Neural cell (in vitro differentiated cells): ENCODE measurements at regions not wholly inside any gene's neighbourhood (a gene's known extent, or its start where the extent isn't known, plus 50 kb on each side); places are given as distances from the start of the nearest gene placed in this dataset.

Experiments
- CTCF ChIP-seq: fragments of 450-650 bp; IDR thresholded peaks from 2 replicates; pipeline ENCODE4 v1.5.1; 2014; ENCODE audit warnings: antibody characterized with exemption, mild to moderate bottlenecking, moderate library complexity; ENCODE audit not compliant: poor library complexity, severe bottlenecking
- EP300 ChIP-seq: fragments of 450-650 bp; conservative IDR thresholded peaks from 2 replicates; pipeline ENCODE4 v1.6.1; 2014; ENCODE audit warnings: antibody characterized with exemption, mild to moderate bottlenecking, moderate library complexity; ENCODE audit not compliant: poor library complexity, severe bottlenecking
- MXI1 ChIP-seq: fragments of 450-650 bp; conservative IDR thresholded peaks from 2 replicates; pipeline ENCODE4 v1.6.1; 2014; ENCODE audit warnings: antibody characterized with exemption, mild to moderate bottlenecking; ENCODE audit not compliant: poor library complexity, severe bottlenecking
- POLR2AphosphoS5 ChIP-seq: IDR thresholded peaks from 2 replicates; pipeline ENCODE4 v1.6.1; 2012
- TAF1 ChIP-seq: IDR thresholded peaks from 2 replicates; pipeline ENCODE4 v1.6.1; 2012; ENCODE audit warnings: low read depth

- no peak for TF ChIP-seq CTCF
- TF ChIP-seq EP300: no peak
- TF ChIP-seq MXI1: no peak
- no peak for TF ChIP-seq TAF1
- no peak for TF ChIP-seq POLR2AphosphoS5
Observed at GRCh38 chr1:65606426-65606825, 186.0 kb downstream of the LEPR start.
